ENCODE measurements at regions not wholly inside any gene's neighbourhood (a gene's known extent, or its start where the extent isn't known, plus 50 kb on each side); places are given as distances from the start of the nearest gene placed in this dataset.

GRCh38 chr17:53319947-53320346 is 502.8 kb upstream of the KIF2B start:
- no peak overlapping the region for H3K27ac ChIP-seq (ENCODE audit: low read length)
- H3K4me1 ChIP-seq (ENCODE audit: control insufficient read depth, insufficient read depth, low read length) = no peaks in the 10 kb centered on the region
- WGBS (ENCODE audit: insufficient coverage) = no CpG with 5 or more reads among the region's 3 CpGs
- H3K27me3 ChIP-seq (ENCODE audit: control insufficient read depth, insufficient read depth, low read length) = no peaks in the 10 kb centered on the region
- no peaks in the 10 kb centered on the region for H3K36me3 ChIP-seq (ENCODE audit: control insufficient read depth, insufficient read depth, low read length)
- no peak for DNase-seq
- H3K4me3 ChIP-seq (ENCODE audit: low read length) = no peak overlapping the region
- H3K9me3 ChIP-seq (replicated peaks; ENCODE audit: control insufficient read depth, low read depth, low read length) = no peaks in the 10 kb centered on the region

GRCh38 chr17:53316988-53317387 is 505.7 kb upstream of the KIF2B start:
- H3K27me3 ChIP-seq (ENCODE audit: control insufficient read depth, insufficient read depth, low read length) = no peaks in the 10 kb centered on the region
- DNase-seq = no peak
- H3K4me3 ChIP-seq (ENCODE audit: low read length) = no peak overlapping the region
- no CpG with 5 or more reads among the region's 1 CpG for WGBS (ENCODE audit: insufficient coverage)
- no peaks in the 10 kb centered on the region for H3K36me3 ChIP-seq (ENCODE audit: control insufficient read depth, insufficient read depth, low read length)
- no peaks in the 10 kb centered on the region for H3K4me1 ChIP-seq (ENCODE audit: control insufficient read depth, insufficient read depth, low read length)
- no peak overlapping the region for H3K27ac ChIP-seq (ENCODE audit: low read length)
- H3K9me3 ChIP-seq (replicated peaks; ENCODE audit: control insufficient read depth, low read depth, low read length) = no peaks in the 10 kb centered on the region

- no peak for DNase-seq
- Histone ChIP-seq H3K9me3 (replicated peaks; ENCODE audit: control insufficient read depth, low read depth, low read length) (no peaks in the 10 kb centered on the region), H3K27ac (ENCODE audit: low read length) (no peak overlapping the region), H3K36me3 (ENCODE audit: control insufficient read depth, insufficient read depth, low read length) (no peaks in the 10 kb centered on the region), H3K4me3 (ENCODE audit: low read length) (no peak overlapping the region), H3K4me1 (ENCODE audit: control insufficient read depth, insufficient read depth, low read length) (no peaks in the 10 kb centered on the region), H3K27me3 (ENCODE audit: control insufficient read depth, insufficient read depth, low read length) (no peaks in the 10 kb centered on the region)
- WGBS (ENCODE audit: insufficient coverage) = 83% methylated on average over 1 of the region's 5 CpGs
These were observed 506.7 kb upstream of the KIF2B start for GRCh38 chr17:53316073-53316472.

GRCh38 chr17:53314521-53314920 is 508.2 kb upstream of the KIF2B start:
- H3K4me1 ChIP-seq (ENCODE audit: control insufficient read depth, insufficient read depth, low read length) = no peaks in the 10 kb centered on the region
- WGBS (ENCODE audit: insufficient coverage) = no CpG with 5 or more reads among the region's 3 CpGs
- no peaks in the 10 kb centered on the region for H3K9me3 ChIP-seq (replicated peaks; ENCODE audit: control insufficient read depth, low read depth, low read length)
- no peaks in the 10 kb centered on the region for H3K36me3 ChIP-seq (ENCODE audit: control insufficient read depth, insufficient read depth, low read length)
- no peak overlapping the region for H3K27ac ChIP-seq (ENCODE audit: low read length)
- no peak overlapping the region for H3K4me3 ChIP-seq (ENCODE audit: low read length)
- DNase-seq = no peak
- no peaks in the 10 kb centered on the region for H3K27me3 ChIP-seq (ENCODE audit: control insufficient read depth, insufficient read depth, low read length)

GRCh38 chr17:53313746-53314145 is 509.0 kb upstream of the KIF2B start:
- WGBS (ENCODE audit: insufficient coverage) = no CpG with 5 or more reads among the region's 2 CpGs
- H3K4me1 ChIP-seq (ENCODE audit: control insufficient read depth, insufficient read depth, low read length) = no peaks in the 10 kb centered on the region
- no peaks in the 10 kb centered on the region for H3K27me3 ChIP-seq (ENCODE audit: control insufficient read depth, insufficient read depth, low read length)
- no peaks in the 10 kb centered on the region for H3K36me3 ChIP-seq (ENCODE audit: control insufficient read depth, insufficient read depth, low read length)
- H3K9me3 ChIP-seq (replicated peaks; ENCODE audit: control insufficient read depth, low read depth, low read length) = no peaks in the 10 kb centered on the region
- H3K27ac ChIP-seq (ENCODE audit: low read length) = no peak overlapping the region
- no peak overlapping the region for H3K4me3 ChIP-seq (ENCODE audit: low read length)
- DNase-seq = no peak

- no peaks in the 10 kb centered on the region for H3K4me1 ChIP-seq (ENCODE audit: control insufficient read depth, insufficient read depth, low read length)
- no peak overlapping the region for H3K27ac ChIP-seq (ENCODE audit: low read length)
- no peaks in the 10 kb centered on the region for H3K9me3 ChIP-seq (replicated peaks; ENCODE audit: control insufficient read depth, low read depth, low read length)
- H3K4me3 ChIP-seq (ENCODE audit: low read length) = no peak overlapping the region
- no CpG with 5 or more reads among the region's 1 CpG for WGBS (ENCODE audit: insufficient coverage)
- H3K27me3 ChIP-seq (ENCODE audit: control insufficient read depth, insufficient read depth, low read length) = no peaks in the 10 kb centered on the region
- H3K36me3 ChIP-seq (ENCODE audit: control insufficient read depth, insufficient read depth, low read length) = no peaks in the 10 kb centered on the region
- no peak for DNase-seq
These were observed 544.3 kb upstream of the KIF2B start for GRCh38 chr17:53278466-53278865.

- peaks cover 2% of the 10 kb centered on the region for H3K4me1 ChIP-seq (ENCODE audit: control insufficient read depth, insufficient read depth, low read length)
- no peak overlapping the region for H3K4me3 ChIP-seq (ENCODE audit: low read length)
- no peaks in the 10 kb centered on the region for H3K27me3 ChIP-seq (ENCODE audit: control insufficient read depth, insufficient read depth, low read length)
- DNase-seq = no peak
- WGBS (ENCODE audit: insufficient coverage) = no CpG with 5 or more reads among the region's 2 CpGs
- no peak overlapping the region for H3K27ac ChIP-seq (ENCODE audit: low read length)
- no peaks in the 10 kb centered on the region for H3K9me3 ChIP-seq (replicated peaks; ENCODE audit: control insufficient read depth, low read depth, low read length)
- H3K36me3 ChIP-seq (ENCODE audit: control insufficient read depth, insufficient read depth, low read length) = no peaks in the 10 kb centered on the region
These were observed 549.6 kb upstream of the KIF2B start for GRCh38 chr17:53273126-53273525.

- Histone ChIP-seq H3K9me3 (replicated peaks; ENCODE audit: control insufficient read depth, low read depth, low read length) (no peaks in the 10 kb centered on the region), H3K4me3 (ENCODE audit: low read length) (no peak overlapping the region), H3K27ac (ENCODE audit: low read length) (no peak overlapping the region), H3K36me3 (ENCODE audit: control insufficient read depth, insufficient read depth, low read length) (no peaks in the 10 kb centered on the region), H3K27me3 (ENCODE audit: control insufficient read depth, insufficient read depth, low read length) (no peaks in the 10 kb centered on the region), H3K4me1 (ENCODE audit: control insufficient read depth, insufficient read depth, low read length) (peaks cover 2% of the 10 kb centered on the region)
- DNase-seq = peak; percentile 83
- no CpG with 5 or more reads among the region's 1 CpG for WGBS (ENCODE audit: insufficient coverage)
These were observed 551.8 kb upstream of the KIF2B start for GRCh38 chr17:53270936-53271335.

- H3K4me3 ChIP-seq (ENCODE audit: low read length) = no peak overlapping the region
- H3K27ac ChIP-seq (ENCODE audit: low read length) = no peak overlapping the region
- WGBS (ENCODE audit: insufficient coverage) = no CpG with 5 or more reads among the region's 1 CpG
- DNase-seq = no peak
- no peaks in the 10 kb centered on the region for H3K27me3 ChIP-seq (ENCODE audit: control insufficient read depth, insufficient read depth, low read length)
- H3K36me3 ChIP-seq (ENCODE audit: control insufficient read depth, insufficient read depth, low read length) = no peaks in the 10 kb centered on the region
- H3K9me3 ChIP-seq (replicated peaks; ENCODE audit: control insufficient read depth, low read depth, low read length) = no peaks in the 10 kb centered on the region
- no peaks in the 10 kb centered on the region for H3K4me1 ChIP-seq (ENCODE audit: control insufficient read depth, insufficient read depth, low read length)
These were observed 558.0 kb upstream of the KIF2B start for GRCh38 chr17:53264730-53265129.

GRCh38 chr17:53253956-53254597 is 568.6 kb upstream of the KIF2B start:
- H3K36me3 ChIP-seq (ENCODE audit: control insufficient read depth, insufficient read depth, low read length) = no peaks in the 10 kb centered on the region
- no peaks in the 10 kb centered on the region for H3K27me3 ChIP-seq (ENCODE audit: control insufficient read depth, insufficient read depth, low read length)
- WGBS (ENCODE audit: insufficient coverage) = 20% methylated on average over 1 of the region's 1 CpG
- peaks cover 2% of the 10 kb centered on the region for H3K9me3 ChIP-seq (replicated peaks; ENCODE audit: control insufficient read depth, low read depth, low read length)
- H3K27ac ChIP-seq (ENCODE audit: low read length) = no peak overlapping the region
- H3K4me3 ChIP-seq (ENCODE audit: low read length) = no peak overlapping the region
- DNase-seq = no peak
- H3K4me1 ChIP-seq (ENCODE audit: control insufficient read depth, insufficient read depth, low read length) = no peaks in the 10 kb centered on the region

- Histone ChIP-seq H3K27me3 (ENCODE audit: control insufficient read depth, insufficient read depth, low read length) (no peaks in the 10 kb centered on the region), H3K27ac (ENCODE audit: low read length) (no peak overlapping the region), H3K4me3 (ENCODE audit: low read length) (no peak overlapping the region), H3K9me3 (replicated peaks; ENCODE audit: control insufficient read depth, low read depth, low read length) (no peaks in the 10 kb centered on the region), H3K4me1 (ENCODE audit: control insufficient read depth, insufficient read depth, low read length) (no peaks in the 10 kb centered on the region), H3K36me3 (ENCODE audit: control insufficient read depth, insufficient read depth, low read length) (no peaks in the 10 kb centered on the region)
- no peak for DNase-seq
- WGBS (ENCODE audit: insufficient coverage) = no CpG with 5 or more reads among the region's 3 CpGs
These were observed 573.7 kb upstream of the KIF2B start for GRCh38 chr17:53249036-53249435.

Data from muscle of leg (tissue), 3 donors.